Type B pancreatic cell (in vitro differentiated cells): ENCODE measurements at regions not wholly inside any gene's neighbourhood (a gene's known extent, or its start where the extent isn't known, plus 50 kb on each side); places are given as distances from the start of the nearest gene placed in this dataset.

Experiments
- DNase-seq: peaks from one replicate; pipeline ENCODE4 v3.0.0; 2021; ENCODE audit warnings: mixed read lengths; ENCODE audit not compliant: unreplicated experiment; ENCODE audit errors: extremely low spot score
- H3K27ac Mint-ChIP-seq: 2 replicates; pipeline ENCODE4 v1.8.0; 2021; ENCODE audit warnings: mild to moderate bottlenecking, mixed read lengths
- H3K27me3 Mint-ChIP-seq: 2 replicates; pipeline ENCODE4 v1.8.0; 2021; ENCODE audit warnings: mixed read lengths
- H3K36me3 Mint-ChIP-seq: 2 replicates; pipeline ENCODE4 v1.8.0; 2021; ENCODE audit warnings: mixed read lengths
- H3K4me1 Mint-ChIP-seq: one replicate; pipeline ENCODE4 v1.8.0; 2021; ENCODE audit warnings: mixed read lengths; ENCODE audit not compliant: unreplicated experiment
- H3K4me3 Mint-ChIP-seq: 2 replicates; pipeline ENCODE4 v1.8.0; 2021; ENCODE audit warnings: mild to moderate bottlenecking, mixed read lengths
- H3K9me3 Mint-ChIP-seq: 2 replicates; pipeline ENCODE4 v1.8.0; 2021; ENCODE audit warnings: mixed read lengths
- TF ChIP-seq, protein P1 (sequence below): fragments of 200-600 bp; sonication (generic); conservative IDR thresholded peaks from 2 replicates; pipeline ENCODE4 v1.5.0; 2021; ENCODE audit warnings: antibody characterized with exemption, mild to moderate bottlenecking

GRCh38 chr2:51165534-51166260 is 133.8 kb upstream of the NRXN1 start:
- no peak overlapping the region for H3K4me3 Mint-ChIP-seq
- H3K27ac Mint-ChIP-seq: no peak overlapping the region
- H3K27me3 Mint-ChIP-seq: no peaks in the 10 kb centered on the region
- TF ChIP-seq, protein P1, sequence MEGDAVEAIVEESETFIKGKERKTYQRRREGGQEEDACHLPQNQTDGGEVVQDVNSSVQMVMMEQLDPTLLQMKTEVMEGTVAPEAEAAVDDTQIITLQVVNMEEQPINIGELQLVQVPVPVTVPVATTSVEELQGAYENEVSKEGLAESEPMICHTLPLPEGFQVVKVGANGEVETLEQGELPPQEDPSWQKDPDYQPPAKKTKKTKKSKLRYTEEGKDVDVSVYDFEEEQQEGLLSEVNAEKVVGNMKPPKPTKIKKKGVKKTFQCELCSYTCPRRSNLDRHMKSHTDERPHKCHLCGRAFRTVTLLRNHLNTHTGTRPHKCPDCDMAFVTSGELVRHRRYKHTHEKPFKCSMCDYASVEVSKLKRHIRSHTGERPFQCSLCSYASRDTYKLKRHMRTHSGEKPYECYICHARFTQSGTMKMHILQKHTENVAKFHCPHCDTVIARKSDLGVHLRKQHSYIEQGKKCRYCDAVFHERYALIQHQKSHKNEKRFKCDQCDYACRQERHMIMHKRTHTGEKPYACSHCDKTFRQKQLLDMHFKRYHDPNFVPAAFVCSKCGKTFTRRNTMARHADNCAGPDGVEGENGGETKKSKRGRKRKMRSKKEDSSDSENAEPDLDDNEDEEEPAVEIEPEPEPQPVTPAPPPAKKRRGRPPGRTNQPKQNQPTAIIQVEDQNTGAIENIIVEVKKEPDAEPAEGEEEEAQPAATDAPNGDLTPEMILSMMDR: no peak
- DNase-seq: no peak
- H3K4me1 Mint-ChIP-seq: no peaks in the 10 kb centered on the region
- no peaks in the 10 kb centered on the region for H3K9me3 Mint-ChIP-seq
- H3K36me3 Mint-ChIP-seq: no peaks in the 10 kb centered on the region

GRCh38 chr2:51158251-51158650 is 126.3 kb upstream of the NRXN1 start:
- TF ChIP-seq, protein P1: no peak
- Mint-ChIP-seq H3K36me3 (no peaks in the 10 kb centered on the region), H3K4me3 (no peak overlapping the region), H3K9me3 (no peaks in the 10 kb centered on the region), H3K27ac (no peak overlapping the region), H3K4me1 (no peaks in the 10 kb centered on the region), H3K27me3 (no peaks in the 10 kb centered on the region)
- DNase-seq: no peak

DNA sequence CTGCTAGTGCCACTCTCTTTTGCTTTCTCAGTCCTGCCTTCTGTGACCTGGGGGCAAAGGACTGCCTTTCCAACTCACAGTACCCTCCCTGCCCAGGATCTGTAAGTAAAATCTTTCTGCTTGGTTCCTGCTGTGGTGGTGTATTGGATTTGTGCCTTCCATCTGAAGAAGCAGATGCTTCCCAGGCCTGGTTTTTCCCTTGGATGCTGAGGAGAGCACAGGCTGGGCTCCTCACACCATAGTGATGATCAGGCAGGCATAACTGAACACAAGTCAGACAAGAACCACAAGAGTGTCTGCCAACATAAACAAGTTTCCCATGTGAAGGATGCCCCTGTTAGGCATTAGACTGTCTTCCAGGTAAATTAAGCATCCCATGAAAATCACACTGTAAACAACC is 121.3 kb upstream of the NRXN1 start:
- TF ChIP-seq, protein P1: no peak
- no peak for DNase-seq
- no peaks in the 10 kb centered on the region for H3K4me1 Mint-ChIP-seq
- no peaks in the 10 kb centered on the region for H3K36me3 Mint-ChIP-seq
- H3K27me3 Mint-ChIP-seq: no peaks in the 10 kb centered on the region
- no peaks in the 10 kb centered on the region for H3K9me3 Mint-ChIP-seq
- H3K4me3 Mint-ChIP-seq: no peak overlapping the region
- no peak overlapping the region for H3K27ac Mint-ChIP-seq

DNA sequence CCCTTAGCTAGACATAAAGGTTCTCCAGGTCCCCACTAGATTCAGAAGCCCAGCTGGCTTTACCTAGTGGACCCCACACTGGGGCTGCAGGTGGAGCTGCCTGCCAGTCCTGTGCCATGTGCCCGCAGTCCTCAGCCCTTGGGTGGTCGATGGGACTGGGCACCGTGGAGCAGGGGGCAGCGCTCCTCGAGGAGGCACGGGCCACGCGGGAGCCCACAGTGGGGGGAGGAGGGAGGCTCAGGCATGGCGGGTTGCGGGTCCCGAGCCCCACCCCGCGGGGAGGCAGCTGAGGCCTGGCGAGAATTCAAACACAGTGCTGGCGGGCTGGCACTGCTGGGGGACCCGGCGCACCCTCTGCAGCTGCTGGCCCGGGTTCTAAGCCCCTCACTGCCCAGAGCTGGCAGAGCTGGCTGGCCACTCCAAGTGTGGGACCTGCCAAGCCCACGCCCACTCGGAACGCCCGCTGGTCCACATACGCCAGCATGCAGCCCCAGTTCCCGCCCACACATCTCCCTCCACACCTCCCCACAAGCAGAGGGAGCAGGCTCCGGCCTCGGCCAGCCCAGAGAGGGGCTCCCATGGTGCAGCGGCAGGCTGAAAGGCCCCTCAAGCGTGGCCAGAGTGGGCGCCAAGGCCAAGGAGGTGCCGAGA is 119.7 kb upstream of the NRXN1 start:
- TF ChIP-seq, protein P1: no peak
- Mint-ChIP-seq H3K27me3 (no peaks in the 10 kb centered on the region), H3K4me1 (no peaks in the 10 kb centered on the region), H3K9me3 (no peaks in the 10 kb centered on the region), H3K36me3 (no peaks in the 10 kb centered on the region), H3K4me3 (no peak overlapping the region), H3K27ac (no peak overlapping the region)
- peak; percentile 60 for DNase-seq

DNA sequence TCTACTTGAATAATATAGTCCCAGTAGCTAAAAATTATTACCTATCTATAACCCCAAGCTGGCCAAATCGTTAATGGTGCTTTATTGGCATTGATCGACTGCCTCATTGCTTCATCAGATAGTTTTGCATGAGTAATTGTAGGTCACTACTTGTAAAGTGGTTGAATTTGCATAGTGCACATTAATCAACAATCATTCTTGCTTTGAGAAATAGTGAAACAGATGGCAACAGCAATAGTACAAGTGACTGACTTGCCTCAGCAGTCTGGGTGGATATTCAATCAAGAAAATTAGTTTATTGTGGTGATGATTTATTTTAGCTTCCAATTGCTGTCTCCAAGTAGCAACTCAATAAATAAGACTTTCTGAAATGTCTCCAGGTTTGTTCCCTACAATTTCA is 117.8 kb upstream of the NRXN1 start:
- Mint-ChIP-seq H3K36me3 (no peaks in the 10 kb centered on the region), H3K4me1 (no peaks in the 10 kb centered on the region)

More for the DNA sequence above, 117.8 kb upstream of the NRXN1 start:
- no peak overlapping the region for H3K4me3 Mint-ChIP-seq
- no peak for DNase-seq
- H3K9me3 Mint-ChIP-seq: no peaks in the 10 kb centered on the region
- TF ChIP-seq, protein P1: no peak
- H3K27ac Mint-ChIP-seq: no peak overlapping the region
- H3K27me3 Mint-ChIP-seq: no peaks in the 10 kb centered on the region
